GM23248 (cell line): ENCODE measurements at regions not wholly inside any gene's neighbourhood (a gene's known extent, or its start where the extent isn't known, plus 50 kb on each side); places are given as distances from the start of the nearest gene placed in this dataset.

Experiments used
- DNase-seq: peaks from one replicate; pipeline ENCODE4 v3.0.0-alpha.2; 2015
- H2AFZ ChIP-seq: fragments of 200-600 bp; sonication (generic); 2 replicates; pipeline ENCODE4 v1.6.1; 2016; ENCODE audit warnings: antibody characterized with exemption
- H3F3A ChIP-seq: fragments of 200-600 bp; sonication (generic); 2 replicates; pipeline ENCODE4 v1.6.1; 2016; ENCODE audit warnings: mild to moderate bottlenecking, antibody characterized with exemption, mixed run types; ENCODE audit not compliant: insufficient read depth
- H3K27ac ChIP-seq: fragments of 200-600 bp; sonication (generic); 2 replicates; pipeline ENCODE4 v1.5.1; 2016; ENCODE audit warnings: mild to moderate bottlenecking
- H3K27me3 ChIP-seq: fragments of 200-600 bp; sonication (generic); replicated peaks from 2 replicates; pipeline ENCODE4 v1.6.1; 2016; ENCODE audit warnings: mild to moderate bottlenecking; ENCODE audit not compliant: insufficient read depth
- H3K36me3 ChIP-seq: fragments of 200-600 bp; sonication (generic); 2 replicates; pipeline ENCODE4 v1.6.1; 2016; ENCODE audit warnings: low read depth, mild to moderate bottlenecking
- H3K4me1 ChIP-seq: fragments of 200-600 bp; sonication (generic); 2 replicates; pipeline ENCODE4 v1.6.1; 2016; ENCODE audit warnings: mild to moderate bottlenecking; ENCODE audit not compliant: insufficient read depth
- H3K4me2 ChIP-seq: fragments of 200-600 bp; sonication (generic); one replicate; pipeline ENCODE4 v1.6.1; 2016; ENCODE audit warnings: mild to moderate bottlenecking; ENCODE audit not compliant: unreplicated experiment
- H3K4me3 ChIP-seq: fragments of 200-600 bp; sonication (generic); 2 replicates; pipeline ENCODE4 v1.5.1; 2016; ENCODE audit warnings: mild to moderate bottlenecking
- H3K79me2 ChIP-seq: fragments of 200-600 bp; sonication (generic); 2 replicates; pipeline ENCODE4 v1.6.1; 2016; ENCODE audit warnings: mild to moderate bottlenecking; ENCODE audit not compliant: insufficient read depth
- H3K9ac ChIP-seq: fragments of 200-600 bp; sonication (generic); 2 replicates; pipeline ENCODE4 v1.6.1; 2016; ENCODE audit warnings: mild to moderate bottlenecking
- H3K9me2 ChIP-seq: fragments of 200-600 bp; sonication (generic); 2 replicates; pipeline ENCODE4 v1.6.1; 2016; ENCODE audit warnings: mixed run types, mild to moderate bottlenecking, moderate library complexity; ENCODE audit not compliant: insufficient read depth
- H3K9me3 ChIP-seq: fragments of 200-600 bp; sonication (generic); one replicate; pipeline ENCODE4 v1.6.1; 2017; ENCODE audit warnings: low read depth
- H4K20me1 ChIP-seq: fragments of 200-600 bp; sonication (generic); 2 replicates; pipeline ENCODE4 v1.6.0; 2016; ENCODE audit not compliant: insufficient read depth
- EZH2 ChIP-seq: fragments of 200-600 bp; sonication (generic); IDR thresholded peaks from 2 replicates; pipeline ENCODE4 v1.6.1; 2018; ENCODE audit warnings: antibody characterized with exemption, mild to moderate bottlenecking; ENCODE audit not compliant: insufficient read depth, poor library complexity, severe bottlenecking
- EZH2phosphoT487 ChIP-seq: fragments of 200-600 bp; sonication (generic); IDR thresholded peaks from 2 replicates; pipeline ENCODE4 v1.6.1; 2018; ENCODE audit warnings: antibody characterized with exemption, moderate library complexity, mild to moderate bottlenecking, low read depth; ENCODE audit not compliant: insufficient read depth
- WGBS, 2 experiments: methylation state at CpG; one replicate each; pipeline ENCODE4 v1.1.6; 2015 to 2017; ENCODE audit warnings: low lambda C conversion rate in 2 of 2, low coverage in 1 of 2; ENCODE audit errors: missing lambda C conversion rate in 2 of 2; 5-methylcytosine and 5-hydroxymethylcytosine counted together
- in situ Hi-C: fragments of 300-500 bp; cut with MboI; formaldehyde crosslinking; loops from 2 replicates; pipeline ENCODE4 v1.15.0; 2020

GRCh38 chr1:119298687-119299303, 69.8 kb upstream of the HAO2 start:
- Histone ChIP-seq H3K9me3 (no peaks in the 10 kb centered on the region), H3F3A (no peaks in the 10 kb centered on the region), H3K9me2 (no peaks in the 10 kb centered on the region), H3K36me3 (no peaks in the 10 kb centered on the region), H2AFZ (no peak overlapping the region), H3K9ac (no peak overlapping the region), H3K79me2 (no peaks in the 10 kb centered on the region), H4K20me1 (no peaks in the 10 kb centered on the region), H3K27ac (no peak overlapping the region), H3K27me3 (no peaks in the 10 kb centered on the region), H3K4me1 (peaks cover 4% of the 10 kb centered on the region), H3K4me2 (no peak overlapping the region), H3K4me3 (no peak overlapping the region)
- in situ Hi-C loops: no loop called here
- TF ChIP-seq EZH2phosphoT487 (no peak), EZH2 (no peak)
- no peak for DNase-seq

DNA sequence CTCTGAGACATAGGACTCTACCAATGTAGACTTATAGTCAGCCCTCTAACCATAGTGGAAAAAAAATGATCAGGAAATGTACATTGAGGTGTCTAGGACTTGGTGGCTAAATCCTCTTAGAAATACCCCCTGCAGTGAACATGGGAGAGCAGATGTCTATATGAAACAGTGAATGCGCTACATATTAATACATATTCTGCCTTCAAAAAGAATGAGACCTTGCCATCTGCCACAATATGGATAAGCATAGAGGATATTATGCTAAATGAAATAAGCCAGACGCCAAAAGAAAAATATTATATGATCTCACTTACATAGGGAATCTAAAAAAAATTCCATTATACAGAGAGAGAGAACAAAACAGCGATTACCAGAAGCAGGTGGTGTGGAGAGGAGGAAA, 66.6 kb upstream of the HAO2 start:
- H3K27ac ChIP-seq: no peak overlapping the region
- in situ Hi-C loops: no loop called here
- no peak overlapping the region for H3K4me2 ChIP-seq
- no peak overlapping the region for H2AFZ ChIP-seq
- no peaks in the 10 kb centered on the region for H3K27me3 ChIP-seq
- no peak overlapping the region for H3K4me3 ChIP-seq
- H3F3A ChIP-seq: peaks cover 9% of the 10 kb centered on the region; the same call in 1 of the 2 replicates
- H3K36me3 ChIP-seq: no peaks in the 10 kb centered on the region
- H3K9me3 ChIP-seq: no peaks in the 10 kb centered on the region
- no peaks in the 10 kb centered on the region for H4K20me1 ChIP-seq
- WGBS, 2 experiments: 95 to 96% methylated on average over 3 of the region's 3 CpGs
- H3K9me2 ChIP-seq: no peaks in the 10 kb centered on the region
- no peak for TF ChIP-seq EZH2phosphoT487
- TF ChIP-seq EZH2: no peak
- DNase-seq: no peak
- H3K4me1 ChIP-seq: peaks cover 14% of the 10 kb centered on the region
- H3K9ac ChIP-seq: no peak overlapping the region
- H3K79me2 ChIP-seq: no peaks in the 10 kb centered on the region

- H3F3A ChIP-seq: peaks cover 9% of the 10 kb centered on the region; the same call in 1 of the 2 replicates
- TF ChIP-seq EZH2 (no peak), EZH2phosphoT487 (no peak)
- no peak overlapping the region for H2AFZ ChIP-seq
- no peaks in the 10 kb centered on the region for H3K36me3 ChIP-seq
- H3K27ac ChIP-seq: no peak overlapping the region
- no peaks in the 10 kb centered on the region for H3K9me3 ChIP-seq
- H3K27me3 ChIP-seq: no peaks in the 10 kb centered on the region
- no peak overlapping the region for H3K9ac ChIP-seq
- H3K4me1 ChIP-seq: peaks cover 14% of the 10 kb centered on the region
- H3K79me2 ChIP-seq: no peaks in the 10 kb centered on the region
- H3K4me2 ChIP-seq: no peak overlapping the region
- in situ Hi-C loops: no loop called here
- no peak for DNase-seq
- H4K20me1 ChIP-seq: no peaks in the 10 kb centered on the region
- no peak overlapping the region for H3K4me3 ChIP-seq
- no peaks in the 10 kb centered on the region for H3K9me2 ChIP-seq
- 73 to 76% methylated on average over 3 of the region's 3 CpGs for WGBS, 2 experiments
Observed at GRCh38 chr1:119308130-119308700, 60.4 kb upstream of the HAO2 start.

DNA sequence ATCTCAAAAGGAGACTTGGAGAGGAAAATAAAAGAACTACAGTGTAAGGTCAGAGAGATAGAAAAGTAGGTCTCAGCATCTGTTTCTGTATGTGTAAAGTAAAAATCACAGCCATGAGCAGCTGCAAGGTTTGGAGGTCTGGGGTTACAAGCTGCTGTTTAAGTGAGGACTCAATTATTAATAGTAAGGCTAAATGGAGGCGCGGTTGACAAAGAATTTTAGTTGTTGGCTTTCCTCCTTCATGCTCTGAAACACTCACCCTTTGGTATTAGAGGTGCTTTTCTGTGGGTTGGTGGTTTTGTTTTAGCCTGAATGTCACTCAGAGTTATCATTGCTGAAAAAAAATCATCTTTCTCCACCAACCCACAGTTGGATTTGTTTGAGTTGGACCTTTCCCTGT, 59.8 kb upstream of the HAO2 start:
- no peaks in the 10 kb centered on the region for H3K79me2 ChIP-seq
- no peaks in the 10 kb centered on the region for H4K20me1 ChIP-seq
- peaks cover 10% of the 10 kb centered on the region for H3K4me1 ChIP-seq
- no peak overlapping the region for H3K9ac ChIP-seq
- H3K4me3 ChIP-seq: no peak overlapping the region
- H3K9me3 ChIP-seq: no peaks in the 10 kb centered on the region
- WGBS, 2 experiments: 72 to 80% methylated on average over 2 of the region's 2 CpGs
- peaks cover 9% of the 10 kb centered on the region; the same call in 1 of the 2 replicates for H3F3A ChIP-seq
- H3K27ac ChIP-seq: no peak overlapping the region
- no peak for DNase-seq
- TF ChIP-seq EZH2phosphoT487 (no peak), EZH2 (no peak)
- H3K9me2 ChIP-seq: no peaks in the 10 kb centered on the region
- no peak overlapping the region for H3K4me2 ChIP-seq
- H3K36me3 ChIP-seq: no peaks in the 10 kb centered on the region
- no peak overlapping the region for H2AFZ ChIP-seq
- H3K27me3 ChIP-seq: no peaks in the 10 kb centered on the region
- in situ Hi-C loops: no loop called here
